Panc1 (cell line): ENCODE measurements at regions not wholly inside any gene's neighbourhood (a gene's known extent, or its start where the extent isn't known, plus 50 kb on each side); places are given as distances from the start of the nearest gene placed in this dataset.

ENCODE experiments used
- ATAC-seq: fragments of 200-7000 bp; cut with Tn5 transposase; 2 replicates; pipeline ENCODE4 v1.9.1; 2020; ENCODE audit warnings: mild to moderate bottlenecking, moderate library complexity
- BruUV-seq: library from RNA; stranded (reverse); fragments of 400-500 nt; replicated peaks from 2 replicates; lab custom pipeline; 2021; lab: Mats Ljungman, UMichigan
- CTCF ChIA-PET: fragments of 300-600 bp; sonication (Branson Sonifier 250); formaldehyde crosslinking; loops from one replicate; lab custom pipeline; 2022; ENCODE audit warnings: antibody characterized with exemption; lab: Charles Lee
- POLR2A ChIA-PET: fragments of 300-600 bp; sonication (Branson Sonifier 250); formaldehyde crosslinking; loops from one replicate; lab custom pipeline; 2022; ENCODE audit warnings: antibody characterized with exemption; lab: Charles Lee
- DNase-seq: peaks from one replicate; pipeline ENCODE4 v3.0.0-alpha.2; 2010; ENCODE audit warnings: low read depth, low spot score
- H3K27ac ChIP-seq: 2 replicates; pipeline ENCODE4 v1.5.1; 2011; ENCODE audit warnings: mild to moderate bottlenecking, low read length, inconsistent platforms
- H3K27me3 ChIP-seq: fragments of 200-500 bp; sonication (Bioruptor generic); 2 replicates; pipeline ENCODE4 v1.6.0; 2014; ENCODE audit warnings: low read length, inconsistent platforms; ENCODE audit not compliant: control insufficient read depth, insufficient read depth
- H3K36me3 ChIP-seq: fragments of 200-500 bp; sonication (Bioruptor generic); 2 replicates; pipeline ENCODE4 v1.5.1; 2014; ENCODE audit warnings: inconsistent platforms, mild to moderate bottlenecking, low read length, moderate library complexity; ENCODE audit not compliant: control insufficient read depth, insufficient read depth
- H3K4me1 ChIP-seq: 2 replicates; pipeline ENCODE4 v1.5.1; 2011; ENCODE audit warnings: inconsistent platforms, mild to moderate bottlenecking, low read length, moderate library complexity; ENCODE audit not compliant: control insufficient read depth, insufficient read depth
- H3K4me3 ChIP-seq, 2 experiments: 2 replicates each; pipeline ENCODE4 v1.5.1; 2011 to 2012; ENCODE audit warnings: low read depth in 2 of 2, low read length in 2 of 2, mild to moderate bottlenecking in 2 of 2, inconsistent platforms in 1 of 2, moderate library complexity in 1 of 2
- H3K9me3 ChIP-seq: fragments of 200-500 bp; sonication (Bioruptor generic); 2 replicates; pipeline ENCODE4 v1.5.1; 2014; ENCODE audit warnings: low read depth, mild to moderate bottlenecking, inconsistent platforms, low read length, moderate library complexity; ENCODE audit not compliant: control insufficient read depth, insufficient read depth
- POLR2AphosphoS5 ChIP-seq: IDR thresholded peaks from 2 replicates; pipeline ENCODE4 v1.6.1; 2012; ENCODE audit warnings: mild to moderate bottlenecking, low read depth, low read length, moderate library complexity
- SIN3A ChIP-seq: IDR thresholded peaks from 2 replicates; pipeline ENCODE4 v1.6.1; 2012; ENCODE audit warnings: low read depth, mild to moderate bottlenecking, low read length, moderate library complexity, borderline replicate concordance; ENCODE audit not compliant: insufficient read depth
- TCF7L2 ChIP-seq: IDR thresholded peaks from 2 replicates; pipeline ENCODE4 v1.6.1; 2011; ENCODE audit warnings: mild to moderate bottlenecking, low read depth, low read length, inconsistent platforms
- in situ Hi-C: cut with HindIII; loops from 2 replicates; pipeline ENCODE4 v1.10.0; 2016; ENCODE audit warnings: low sequenced_read_pairs, low pct_unique_long_range_greater_than_20kb
- intact Hi-C: fragments of 100-400 bp; cut with micrococcal nuclease; formaldehyde crosslinking; loops from one replicate; pipeline ENCODE4 v1.10.0; 2022; ENCODE audit not compliant: unreplicated experiment
- TF ChIP-seq, protein P1 (sequence below): fragments of 450-650 bp; IDR thresholded peaks from 2 replicates; pipeline ENCODE4 v1.5.1; 2017; ENCODE audit warnings: mild to moderate bottlenecking
- TF ChIP-seq, protein P2 (sequence below), 2 experiments: IDR thresholded peaks; 2 replicates each; pipeline ENCODE4 v1.6.1; 2011 to 2012; ENCODE audit warnings: low read depth in 2 of 2, control low read depth in 1 of 2, low read length in 1 of 2, mild to moderate bottlenecking in 1 of 2, moderate library complexity in 1 of 2; ENCODE audit not compliant: insufficient read depth in 1 of 2

DNA sequence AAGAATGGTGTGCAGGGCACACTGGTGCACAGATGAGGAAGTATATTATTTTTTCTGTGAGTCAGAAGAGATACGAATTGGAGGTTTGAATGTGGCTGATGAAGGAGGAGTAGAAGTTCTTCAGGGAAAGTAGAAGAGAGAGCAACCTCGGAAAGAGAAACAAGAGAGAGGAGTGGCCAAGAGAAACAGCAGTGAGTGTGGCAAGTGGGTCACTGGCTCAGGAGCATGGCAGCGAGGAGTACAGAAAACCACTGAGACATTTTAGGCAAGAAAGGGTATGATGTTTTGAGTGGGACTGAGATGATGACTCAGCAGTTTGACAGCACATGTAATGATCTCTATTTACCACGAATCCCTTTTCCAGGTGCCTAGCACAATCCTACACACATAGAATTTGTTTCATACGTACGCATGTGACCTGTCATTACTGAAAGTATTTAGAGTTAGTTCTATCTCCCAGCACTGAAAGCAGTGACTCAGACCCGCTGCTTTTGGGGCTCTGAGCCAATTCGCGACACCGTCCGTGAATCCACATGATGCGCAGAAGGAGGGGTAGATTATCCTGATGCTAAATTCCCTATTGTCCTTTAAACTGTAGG lies 915.4 kb downstream of the DCDC2C start:
- in situ Hi-C loops (no loop called here), intact Hi-C loops (no loop called here)
- H3K27ac ChIP-seq: no peak overlapping the region
- ATAC-seq (no peak), DNase-seq (no peak)
- H3K4me1 ChIP-seq: no peaks in the 10 kb centered on the region
- TF ChIP-seq POLR2AphosphoS5: no peak
- TF ChIP-seq SIN3A: no peak
- TF ChIP-seq, protein P1, sequence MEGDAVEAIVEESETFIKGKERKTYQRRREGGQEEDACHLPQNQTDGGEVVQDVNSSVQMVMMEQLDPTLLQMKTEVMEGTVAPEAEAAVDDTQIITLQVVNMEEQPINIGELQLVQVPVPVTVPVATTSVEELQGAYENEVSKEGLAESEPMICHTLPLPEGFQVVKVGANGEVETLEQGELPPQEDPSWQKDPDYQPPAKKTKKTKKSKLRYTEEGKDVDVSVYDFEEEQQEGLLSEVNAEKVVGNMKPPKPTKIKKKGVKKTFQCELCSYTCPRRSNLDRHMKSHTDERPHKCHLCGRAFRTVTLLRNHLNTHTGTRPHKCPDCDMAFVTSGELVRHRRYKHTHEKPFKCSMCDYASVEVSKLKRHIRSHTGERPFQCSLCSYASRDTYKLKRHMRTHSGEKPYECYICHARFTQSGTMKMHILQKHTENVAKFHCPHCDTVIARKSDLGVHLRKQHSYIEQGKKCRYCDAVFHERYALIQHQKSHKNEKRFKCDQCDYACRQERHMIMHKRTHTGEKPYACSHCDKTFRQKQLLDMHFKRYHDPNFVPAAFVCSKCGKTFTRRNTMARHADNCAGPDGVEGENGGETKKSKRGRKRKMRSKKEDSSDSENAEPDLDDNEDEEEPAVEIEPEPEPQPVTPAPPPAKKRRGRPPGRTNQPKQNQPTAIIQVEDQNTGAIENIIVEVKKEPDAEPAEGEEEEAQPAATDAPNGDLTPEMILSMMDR: no peak
- TF ChIP-seq, protein P2, sequence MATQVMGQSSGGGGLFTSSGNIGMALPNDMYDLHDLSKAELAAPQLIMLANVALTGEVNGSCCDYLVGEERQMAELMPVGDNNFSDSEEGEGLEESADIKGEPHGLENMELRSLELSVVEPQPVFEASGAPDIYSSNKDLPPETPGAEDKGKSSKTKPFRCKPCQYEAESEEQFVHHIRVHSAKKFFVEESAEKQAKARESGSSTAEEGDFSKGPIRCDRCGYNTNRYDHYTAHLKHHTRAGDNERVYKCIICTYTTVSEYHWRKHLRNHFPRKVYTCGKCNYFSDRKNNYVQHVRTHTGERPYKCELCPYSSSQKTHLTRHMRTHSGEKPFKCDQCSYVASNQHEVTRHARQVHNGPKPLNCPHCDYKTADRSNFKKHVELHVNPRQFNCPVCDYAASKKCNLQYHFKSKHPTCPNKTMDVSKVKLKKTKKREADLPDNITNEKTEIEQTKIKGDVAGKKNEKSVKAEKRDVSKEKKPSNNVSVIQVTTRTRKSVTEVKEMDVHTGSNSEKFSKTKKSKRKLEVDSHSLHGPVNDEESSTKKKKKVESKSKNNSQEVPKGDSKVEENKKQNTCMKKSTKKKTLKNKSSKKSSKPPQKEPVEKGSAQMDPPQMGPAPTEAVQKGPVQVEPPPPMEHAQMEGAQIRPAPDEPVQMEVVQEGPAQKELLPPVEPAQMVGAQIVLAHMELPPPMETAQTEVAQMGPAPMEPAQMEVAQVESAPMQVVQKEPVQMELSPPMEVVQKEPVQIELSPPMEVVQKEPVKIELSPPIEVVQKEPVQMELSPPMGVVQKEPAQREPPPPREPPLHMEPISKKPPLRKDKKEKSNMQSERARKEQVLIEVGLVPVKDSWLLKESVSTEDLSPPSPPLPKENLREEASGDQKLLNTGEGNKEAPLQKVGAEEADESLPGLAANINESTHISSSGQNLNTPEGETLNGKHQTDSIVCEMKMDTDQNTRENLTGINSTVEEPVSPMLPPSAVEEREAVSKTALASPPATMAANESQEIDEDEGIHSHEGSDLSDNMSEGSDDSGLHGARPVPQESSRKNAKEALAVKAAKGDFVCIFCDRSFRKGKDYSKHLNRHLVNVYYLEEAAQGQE (IDR thresholded peaks at IDR 0.05; ENCODE audit: insufficient read depth in 1 of 2, low read depth in 2 of 2, low read length in 1 of 2): no peak
- no peak for TF ChIP-seq TCF7L2
- no peaks in the 10 kb centered on the region for H3K27me3 ChIP-seq
- CTCF ChIA-PET: no interaction called here
- no peak overlapping the region for H3K4me3 ChIP-seq
- no peaks in the 10 kb centered on the region for H3K36me3 ChIP-seq
- no peaks in the 10 kb centered on the region for H3K9me3 ChIP-seq
- BruUV-seq: no TSS peak
- POLR2A ChIA-PET: no interaction called here

DNA sequence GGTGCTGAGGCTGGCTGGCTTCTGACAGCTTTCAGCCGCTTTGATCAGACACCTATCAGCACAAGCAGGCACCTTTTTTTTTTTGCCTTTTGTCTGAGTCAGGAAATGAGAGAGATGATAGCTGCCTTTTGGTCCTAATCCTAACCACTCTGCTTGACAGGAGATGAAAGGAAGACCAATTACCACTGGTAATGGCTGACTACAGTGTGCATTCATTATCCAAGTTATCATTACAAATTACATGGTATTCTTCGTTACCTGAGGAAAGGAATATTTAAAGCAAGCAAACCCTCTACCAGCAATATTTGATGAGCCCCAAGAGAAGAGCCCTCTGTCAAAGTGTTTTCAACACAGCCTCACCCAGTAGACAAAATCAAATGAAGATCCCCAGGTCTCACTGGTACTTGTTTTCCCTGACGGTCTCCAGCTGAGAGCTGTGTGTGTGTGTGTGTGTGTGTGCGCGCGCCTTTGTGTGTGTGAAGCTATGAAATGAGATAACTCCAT lies 925.7 kb downstream of the DCDC2C start:
- TF ChIP-seq TCF7L2 (no peak), POLR2AphosphoS5 (no peak), SIN3A (no peak)
- TF ChIP-seq, protein P2 (IDR thresholded peaks at IDR 0.05; ENCODE audit: insufficient read depth in 1 of 2, low read depth in 2 of 2, low read length in 1 of 2): no peak
- TF ChIP-seq, protein P1: no peak
- ATAC-seq (no peak), DNase-seq (no peak)
- H3K4me1 ChIP-seq: no peaks in the 10 kb centered on the region
- in situ Hi-C loops (no loop called here), intact Hi-C loops (no loop called here)
- no peaks in the 10 kb centered on the region for H3K36me3 ChIP-seq
- no peaks in the 10 kb centered on the region for H3K27me3 ChIP-seq
- no peak overlapping the region for H3K27ac ChIP-seq
- BruUV-seq: no TSS peak
- POLR2A ChIA-PET: no interaction called here
- H3K4me3 ChIP-seq: no peak overlapping the region
- H3K9me3 ChIP-seq: no peaks in the 10 kb centered on the region
- CTCF ChIA-PET: no interaction called here
